ENCODE measurements at regions not wholly inside any gene's neighbourhood (a gene's known extent, or its start where the extent isn't known, plus 50 kb on each side); places are given as distances from the start of the nearest gene placed in this dataset.

- FAIRE-seq (no peak), ATAC-seq (no peak)
Measured at GRCh38 chr9:28190981-28191380, 617.7 kb upstream of the C9orf72 start.

More at GRCh38 chr9:28190981-28191380, 617.7 kb upstream of the C9orf72 start:
- Histone ChIP-seq H3K4me1 (ENCODE audit: control insufficient read depth, insufficient read depth, low read length) (no peaks in the 10 kb centered on the region), H3K36me3 (ENCODE audit: control insufficient read depth in 2 of 2, insufficient read depth in 2 of 2, low read length in 1 of 2) (no peaks in the 10 kb centered on the region), H4K20me1 (ENCODE audit: control insufficient read depth, insufficient read depth) (no peaks in the 10 kb centered on the region), H3K9ac (ENCODE audit: control insufficient read depth, insufficient read depth, low read length) (no peak overlapping the region), H3K27ac (ENCODE audit: control insufficient read depth, insufficient read depth) (no peak overlapping the region), H3K4me3 (no peak overlapping the region), H3K27me3 (replicated peaks in 1 of 2; ENCODE audit: control insufficient read depth in 2 of 2, insufficient read depth in 2 of 2, low read length in 1 of 2) (no peaks in the 10 kb centered on the region), H3K9me3 (replicated peaks; ENCODE audit: control insufficient read depth, insufficient read depth, low read length) (no peaks in the 10 kb centered on the region), H2AFZ (ENCODE audit: control insufficient read depth, low read depth, low read length) (no peak overlapping the region), H3K79me2 (ENCODE audit: control insufficient read depth, insufficient read depth, low read length) (no peaks in the 10 kb centered on the region), H3K4me2 (ENCODE audit: control insufficient read depth, insufficient read depth) (no peak overlapping the region)
- RAD21 ChIA-PET (ENCODE audit: unreplicated experiment): no interaction called here
- in situ Hi-C loops (cut with MboI) (no loop called here), intact Hi-C loops (cut with micrococcal nuclease; ENCODE audit: unreplicated experiment) (no loop called here)
- no peak for TF ChIP-seq ZNF384 (IDR thresholded peaks at IDR 0.05; ENCODE audit: borderline replicate concordance, low read depth, low read length)
- no peak for TF ChIP-seq HDGF (IDR thresholded peaks at IDR 0.05)
- no peak for TF ChIP-seq MEF2B (IDR thresholded peaks at IDR 0.05; ENCODE audit: partially characterized antibody, poor library complexity, severe bottlenecking)
- no peak for TF ChIP-seq CTCF (IDR thresholded peaks at IDR 0.05 in 2 of 3, conservative IDR thresholded peaks at IDR 0.05 in 1 of 3; ENCODE audit: control insufficient read depth in 2 of 3, extremely low read depth in 1 of 3, insufficient read depth in 1 of 3, low read depth in 3 of 3, low read length in 3 of 3)
- no peak for TF ChIP-seq TCF12 (IDR thresholded peaks at IDR 0.05; ENCODE audit: low read depth, low read length)
- TF ChIP-seq BCL11A (IDR thresholded peaks at IDR 0.05; ENCODE audit: low read depth, low read length): no peak
- TF ChIP-seq SMAD5 (IDR thresholded peaks at IDR 0.05; ENCODE audit: low read depth): no peak
- no peak for TF ChIP-seq BACH1 (IDR thresholded peaks at IDR 0.05; ENCODE audit: borderline replicate concordance)
- TF ChIP-seq ZNF592 (IDR thresholded peaks at IDR 0.05): no peak
- TF ChIP-seq CUX1 (IDR thresholded peaks at IDR 0.05; ENCODE audit: insufficient replicate concordance, low read depth, low read length): no peak
- no peak for TF ChIP-seq CBX3 (IDR thresholded peaks at IDR 0.05; ENCODE audit: borderline replicate concordance, low read depth)
- CTCF ChIA-PET: no interaction called here
- DNase-seq (ENCODE audit: low read depth, low spot score): no peak
- WGBS (ENCODE audit: insufficient coverage, insufficient replicate concordance, low lambda C conversion rate, missing lambda C conversion rate): 57% methylated on average over 2 of the region's 2 CpGs
- no TSS peak for BruUV-seq (replicated peaks)
- SMC1A ChIA-PET (ENCODE audit: uncharacterized antibody, unreplicated experiment): interaction anchor here (1.2 kb wide), 1 partner anchor 13 kb away, joined by 3 read pairs; no protein-coding TSS in a partner anchor
- POLR2A ChIA-PET: no interaction called here
